ENCODE measurements at regions not wholly inside any gene's neighbourhood (a gene's known extent, or its start where the extent isn't known, plus 50 kb on each side); places are given as distances from the start of the nearest gene placed in this dataset.

GRCh38 chrX:110472265-110472664 is 113.6 kb downstream of the RTL9 start:
- no peak for DNase-seq
- Histone ChIP-seq H3K9me3 (no peaks in the 10 kb centered on the region), H3K4me3 (no peak overlapping the region), H3K27ac (no peak overlapping the region), H3K4me1 (no peaks in the 10 kb centered on the region), H3K36me3 (no peaks in the 10 kb centered on the region), H3K27me3 (peaks cover 0 to 11% (median 0%) of the 10 kb centered on the region in 7 donors)
- intact Hi-C loops (cut with DNase I), result no loop called here
- 91 to 100% methylated on average over 3 of the region's 3 CpGs for WGBS, 2 donors
- no peak for TF ChIP-seq CTCF (IDR thresholded peaks at IDR 0.05)
- no peak for ATAC-seq

- intact Hi-C loops (cut with DNase I), result no loop called here
- Histone ChIP-seq H3K9me3 (no peaks in the 10 kb centered on the region), H3K4me1 (no peaks in the 10 kb centered on the region), H3K4me3 (no peak overlapping the region), H3K36me3 (no peaks in the 10 kb centered on the region), H3K27ac (no peak overlapping the region), H3K27me3 (peaks cover 0 to 33% (median 0%) of the 10 kb centered on the region in 7 donors)
- ATAC-seq (no peak), DNase-seq (no peak)
- 76% methylated on average over 5 of the region's 5 CpGs for WGBS, 2 donors
- no peak for TF ChIP-seq CTCF (IDR thresholded peaks at IDR 0.05)
Observed at GRCh38 chrX:110477593-110478228, 119.1 kb downstream of the RTL9 start.

GRCh38 chrX:110491846-110492620 is 133.4 kb downstream of the RTL9 start:
- no peak for DNase-seq
- Histone ChIP-seq H3K9me3 (peaks cover 0 to 6% (median 0%) of the 10 kb centered on the region in 11 donors), H3K36me3 (no peaks in the 10 kb centered on the region), H3K27ac (no peak overlapping the region), H3K4me3 (no peak overlapping the region), H3K4me1 (no peaks in the 10 kb centered on the region), H3K27me3 (peaks cover 0 to 25% (median 0%) of the 10 kb centered on the region in 7 donors)
- no peak for TF ChIP-seq CTCF (IDR thresholded peaks at IDR 0.05)
- intact Hi-C loops (cut with DNase I), result no loop called here
- WGBS, 2 donors, result 72 to 73% methylated on average over 8 of the region's 8 CpGs
- no peak for ATAC-seq

GRCh38 chrX:110504947-110505346 is 146.3 kb downstream of the RTL9 start:
- no peak for DNase-seq
- peaks cover 0 to 29% (median 0%) of the 10 kb centered on the region in 7 donors for H3K27me3 ChIP-seq
- WGBS, 2 donors, result 86 to 92% methylated on average over 6 of the region's 6 CpGs
- no peaks in the 10 kb centered on the region for H3K4me1 ChIP-seq
- intact Hi-C loops (cut with DNase I), result no loop called here
- H3K4me3 ChIP-seq, result no peak overlapping the region
- no peak overlapping the region for H3K27ac ChIP-seq
- TF ChIP-seq CTCF (IDR thresholded peaks at IDR 0.05), result no peak
- H3K9me3 ChIP-seq, result no peaks in the 10 kb centered on the region
- ATAC-seq, result no peak
- H3K36me3 ChIP-seq, result no peaks in the 10 kb centered on the region
